A673 (cell line): ENCODE measurements at regions not wholly inside any gene's neighbourhood (a gene's known extent, or its start where the extent isn't known, plus 50 kb on each side); places are given as distances from the start of the nearest gene placed in this dataset.

Source experiments
- BruUV-seq: library from RNA; stranded (reverse); fragments of 400-500 nt; replicated peaks from 2 replicates; lab custom pipeline; 2021; lab: Mats Ljungman, UMichigan
- CTCF ChIA-PET: fragments of 300-600 bp; sonication (Branson Sonifier 250); formaldehyde crosslinking; loops from one replicate; lab custom pipeline; 2022; ENCODE audit warnings: antibody characterized with exemption; lab: Charles Lee
- POLR2A ChIA-PET: fragments of 300-600 bp; sonication (Branson Sonifier 250); formaldehyde crosslinking; loops from one replicate; lab custom pipeline; 2022; ENCODE audit warnings: antibody characterized with exemption; ENCODE audit not compliant: low non-redundant PET; lab: Charles Lee
- DNase-seq: peaks from one replicate; pipeline ENCODE4 v3.0.0-alpha.2; 2015; ENCODE audit warnings: low spot score
- H3K27ac ChIP-seq: fragments of 200-600 bp; sonication (generic); 2 replicates; pipeline ENCODE4 v1.5.1; 2016; ENCODE audit warnings: mixed run types, low read depth, mild to moderate bottlenecking, mixed read lengths, antibody characterized with exemption, low read length; ENCODE audit not compliant: poor library complexity, severe bottlenecking
- H3K27me3 ChIP-seq: fragments of 200-600 bp; sonication (generic); replicated peaks from 2 replicates; pipeline ENCODE4 v1.6.1; 2017; ENCODE audit warnings: mixed run types, low read depth, mild to moderate bottlenecking, mixed read lengths, antibody characterized with exemption, low read length; ENCODE audit not compliant: insufficient read depth, poor library complexity
- H3K36me3 ChIP-seq: fragments of 200-600 bp; sonication (generic); 2 replicates; pipeline ENCODE4 v1.6.1; 2016; ENCODE audit warnings: mixed run types, mild to moderate bottlenecking, mixed read lengths, antibody characterized with exemption, low read length; ENCODE audit not compliant: insufficient read depth, poor library complexity, severe bottlenecking
- H3K4me1 ChIP-seq: fragments of 200-600 bp; sonication (generic); 2 replicates; pipeline ENCODE4 v1.6.1; 2017; ENCODE audit warnings: mixed run types, mild to moderate bottlenecking, mixed read lengths, antibody characterized with exemption, low read length; ENCODE audit not compliant: insufficient read depth, poor library complexity, severe bottlenecking
- H3K4me3 ChIP-seq: fragments of 200-600 bp; sonication (generic); 2 replicates; pipeline ENCODE4 v1.5.1; 2016; ENCODE audit warnings: low read depth, mixed run types, mild to moderate bottlenecking, mixed read lengths, low read length; ENCODE audit not compliant: poor library complexity, severe bottlenecking
- H3K9me3 ChIP-seq: fragments of 200-600 bp; sonication (generic); 2 replicates; pipeline ENCODE4 v1.6.1; 2016; ENCODE audit warnings: mixed run types, low read depth, mild to moderate bottlenecking, mixed read lengths, antibody characterized with exemption, low read length; ENCODE audit not compliant: poor library complexity, severe bottlenecking
- CTCF ChIP-seq: fragments of 300-800, 200-600 bp; sonication (generic); conservative IDR thresholded peaks from 2 replicates; pipeline ENCODE4 v1.5.1; 2017; ENCODE audit warnings: low read depth, mild to moderate bottlenecking, antibody characterized with exemption, low read length, moderate library complexity, mixed read lengths
- EZH2 ChIP-seq: fragments of 200-600 bp; sonication (generic); IDR thresholded peaks from 2 replicates; pipeline ENCODE4 v1.6.1; 2017; ENCODE audit warnings: borderline replicate concordance, low read depth, mild to moderate bottlenecking, mixed read lengths, antibody characterized with exemption, low read length; ENCODE audit not compliant: poor library complexity, severe bottlenecking
- intact Hi-C: fragments of 100-400 bp; cut with micrococcal nuclease; formaldehyde crosslinking; loops from one replicate; pipeline ENCODE4 v1.10.0; 2022; ENCODE audit not compliant: unreplicated experiment

GRCh38 chr10:128744092-128744491 is 617.9 kb upstream of the MKI67 start:
- no TSS peak for BruUV-seq
- Histone ChIP-seq H3K27me3 (no peaks in the 10 kb centered on the region), H3K36me3 (no peaks in the 10 kb centered on the region), H3K9me3 (no peaks in the 10 kb centered on the region), H3K4me3 (no peak overlapping the region), H3K27ac (no peak overlapping the region), H3K4me1 (peaks cover 13% of the 10 kb centered on the region)
- intact Hi-C loops, result no loop called here
- CTCF ChIA-PET, result no interaction called here
- TF ChIP-seq EZH2 (no peak), CTCF (no peak)
- POLR2A ChIA-PET, result no interaction called here
- DNase-seq, result peak; percentile 84

GRCh38 chr10:128744811-128745305 is 618.6 kb upstream of the MKI67 start:
- peaks cover 13% of the 10 kb centered on the region for H3K4me1 ChIP-seq
- intact Hi-C loops, result no loop called here
- no peak overlapping the region for H3K4me3 ChIP-seq
- TF ChIP-seq EZH2 (no peak), CTCF (no peak)
- BruUV-seq, result no TSS peak
- no peak overlapping the region for H3K27ac ChIP-seq
- no peak for DNase-seq
- ChIA-PET CTCF (no interaction called here), POLR2A (no interaction called here)
- H3K27me3 ChIP-seq, result no peaks in the 10 kb centered on the region
- H3K36me3 ChIP-seq, result no peaks in the 10 kb centered on the region
- no peaks in the 10 kb centered on the region for H3K9me3 ChIP-seq

GRCh38 chr10:128747582-128748346 is 621.5 kb upstream of the MKI67 start:
- Histone ChIP-seq H3K4me3 (no peak overlapping the region), H3K36me3 (no peaks in the 10 kb centered on the region), H3K4me1 (peaks cover 13% of the 10 kb centered on the region), H3K27ac (no peak overlapping the region), H3K9me3 (no peaks in the 10 kb centered on the region), H3K27me3 (no peaks in the 10 kb centered on the region)
- CTCF ChIA-PET, result no interaction called here
- intact Hi-C loops, result no loop called here
- POLR2A ChIA-PET, result no interaction called here
- TF ChIP-seq EZH2 (no peak), CTCF (no peak)
- BruUV-seq, result no TSS peak
- peak; percentile 6 for DNase-seq
